ENCODE measurements at regions not wholly inside any gene's neighbourhood (a gene's known extent, or its start where the extent isn't known, plus 50 kb on each side); places are given as distances from the start of the nearest gene placed in this dataset.
"Not testable (repeated sequence)": the region's sequence is repeated elsewhere in the genome, so short reads cannot be mapped to it uniquely, and the experiment has no call there.

DNA sequence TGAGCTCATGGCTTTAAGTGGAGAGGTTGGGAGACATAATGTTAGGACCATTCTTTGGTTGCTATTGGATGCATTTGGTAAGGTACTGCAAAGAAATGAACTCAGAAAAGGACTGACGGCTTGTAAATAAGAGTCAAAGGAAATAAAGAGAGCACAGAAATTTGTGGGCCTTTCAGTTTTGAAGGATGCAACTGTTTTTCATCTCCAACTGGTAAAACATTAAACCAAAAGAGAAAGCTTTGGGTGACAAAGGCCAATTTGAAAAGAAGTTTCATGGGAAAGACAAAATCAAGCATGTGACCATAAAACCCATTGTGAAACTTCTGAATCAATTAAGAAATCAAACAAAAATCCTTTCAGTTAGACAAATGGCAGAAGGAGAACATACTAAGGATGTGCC is 77.8 kb upstream of the SPOPL start:
- Mint-ChIP-seq H3K9me3 (ENCODE audit: low read depth) (peaks cover 26% of the 10 kb centered on the region), H3K27me3 (no peaks in the 10 kb centered on the region), H3K27ac (no peak overlapping the region), H3K4me1 (ENCODE audit: low read depth) (peaks cover 12% of the 10 kb centered on the region), H3K36me3 (ENCODE audit: insufficient read depth) (peaks cover 13% of the 10 kb centered on the region), H3K4me3 (ENCODE audit: low read depth) (no peak overlapping the region)
- DNase-seq (ENCODE audit: low spot score, unreplicated experiment): no peak
- TF ChIP-seq, protein P1, sequence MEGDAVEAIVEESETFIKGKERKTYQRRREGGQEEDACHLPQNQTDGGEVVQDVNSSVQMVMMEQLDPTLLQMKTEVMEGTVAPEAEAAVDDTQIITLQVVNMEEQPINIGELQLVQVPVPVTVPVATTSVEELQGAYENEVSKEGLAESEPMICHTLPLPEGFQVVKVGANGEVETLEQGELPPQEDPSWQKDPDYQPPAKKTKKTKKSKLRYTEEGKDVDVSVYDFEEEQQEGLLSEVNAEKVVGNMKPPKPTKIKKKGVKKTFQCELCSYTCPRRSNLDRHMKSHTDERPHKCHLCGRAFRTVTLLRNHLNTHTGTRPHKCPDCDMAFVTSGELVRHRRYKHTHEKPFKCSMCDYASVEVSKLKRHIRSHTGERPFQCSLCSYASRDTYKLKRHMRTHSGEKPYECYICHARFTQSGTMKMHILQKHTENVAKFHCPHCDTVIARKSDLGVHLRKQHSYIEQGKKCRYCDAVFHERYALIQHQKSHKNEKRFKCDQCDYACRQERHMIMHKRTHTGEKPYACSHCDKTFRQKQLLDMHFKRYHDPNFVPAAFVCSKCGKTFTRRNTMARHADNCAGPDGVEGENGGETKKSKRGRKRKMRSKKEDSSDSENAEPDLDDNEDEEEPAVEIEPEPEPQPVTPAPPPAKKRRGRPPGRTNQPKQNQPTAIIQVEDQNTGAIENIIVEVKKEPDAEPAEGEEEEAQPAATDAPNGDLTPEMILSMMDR (IDR thresholded peaks at IDR 0.05; ENCODE audit: unreplicated experiment): no peak

GRCh38 chr2:138424436-138425140 is 77.0 kb upstream of the SPOPL start:
- no peaks in the 10 kb centered on the region for H3K27me3 Mint-ChIP-seq
- DNase-seq (ENCODE audit: low spot score, unreplicated experiment): no peak
- H3K4me1 Mint-ChIP-seq (ENCODE audit: low read depth): peaks cover 12% of the 10 kb centered on the region
- TF ChIP-seq, protein P1 (IDR thresholded peaks at IDR 0.05; ENCODE audit: unreplicated experiment): no peak
- peaks cover 15% of the 10 kb centered on the region for H3K36me3 Mint-ChIP-seq (ENCODE audit: insufficient read depth)
- H3K9me3 Mint-ChIP-seq (ENCODE audit: low read depth): peaks cover 28% of the 10 kb centered on the region
- H3K4me3 Mint-ChIP-seq (ENCODE audit: low read depth): no peak overlapping the region
- no peak overlapping the region for H3K27ac Mint-ChIP-seq

GRCh38 chr2:138426116-138426515 is 75.5 kb upstream of the SPOPL start:
- not testable (repeated sequence) for H3K27me3 Mint-ChIP-seq; DNase-seq (ENCODE audit: low spot score, unreplicated experiment); H3K27ac Mint-ChIP-seq; H3K4me3 Mint-ChIP-seq (ENCODE audit: low read depth)
- peaks cover 11% of the 10 kb centered on the region for H3K4me1 Mint-ChIP-seq (ENCODE audit: low read depth)
- peaks cover 15% of the 10 kb centered on the region for H3K36me3 Mint-ChIP-seq (ENCODE audit: insufficient read depth)
- peaks cover 29% of the 10 kb centered on the region for H3K9me3 Mint-ChIP-seq (ENCODE audit: low read depth)

- TF ChIP-seq, protein P1 (IDR thresholded peaks at IDR 0.05; ENCODE audit: unreplicated experiment): no peak
- peaks cover 29% of the 10 kb centered on the region for H3K9me3 Mint-ChIP-seq (ENCODE audit: low read depth)
- peaks cover 2% of the 10 kb centered on the region for H3K4me1 Mint-ChIP-seq (ENCODE audit: low read depth)
- H3K4me3 Mint-ChIP-seq (ENCODE audit: low read depth): no peak overlapping the region
- H3K27ac Mint-ChIP-seq: no peak overlapping the region
- no peaks in the 10 kb centered on the region for H3K27me3 Mint-ChIP-seq
- DNase-seq (ENCODE audit: low spot score, unreplicated experiment): no peak
- peaks cover 15% of the 10 kb centered on the region for H3K36me3 Mint-ChIP-seq (ENCODE audit: insufficient read depth)
These were observed 72.7 kb upstream of the SPOPL start for GRCh38 chr2:138428710-138429440.

- DNase-seq (ENCODE audit: low spot score, unreplicated experiment): no peak
- H3K9me3 Mint-ChIP-seq (ENCODE audit: low read depth): peaks cover 21% of the 10 kb centered on the region
- peaks cover 5% of the 10 kb centered on the region for H3K4me1 Mint-ChIP-seq (ENCODE audit: low read depth)
- H3K4me3 Mint-ChIP-seq (ENCODE audit: low read depth): no peak overlapping the region
- no peak overlapping the region for H3K27ac Mint-ChIP-seq
- H3K36me3 Mint-ChIP-seq (ENCODE audit: insufficient read depth): peaks cover 10% of the 10 kb centered on the region
- no peaks in the 10 kb centered on the region for H3K27me3 Mint-ChIP-seq
- TF ChIP-seq, protein P1 (IDR thresholded peaks at IDR 0.05; ENCODE audit: unreplicated experiment): no peak
These were observed 71.4 kb upstream of the SPOPL start for GRCh38 chr2:138430181-138430580.
